ENCODE measurements at regions not wholly inside any gene's neighbourhood (a gene's known extent, or its start where the extent isn't known, plus 50 kb on each side); places are given as distances from the start of the nearest gene placed in this dataset.

- no peak for TF ChIP-seq EZH2 (IDR thresholded peaks at IDR 0.05)
- no peak for TF ChIP-seq POLR2AphosphoS5 (IDR thresholded peaks at IDR 0.05; ENCODE audit: borderline replicate concordance, low read depth, low read length)
- no peak for TF ChIP-seq FOXP2 (optimal IDR thresholded peaks at IDR 0.05; ENCODE audit: control extremely low read depth, extremely low read length, insufficient read depth)
Observed at GRCh38 chr2:183543731-183544130, 419.5 kb downstream of the NUP35 start.
